Lung (tissue), 11 donors: ENCODE measurements at regions not wholly inside any gene's neighbourhood (a gene's known extent, or its start where the extent isn't known, plus 50 kb on each side); places are given as distances from the start of the nearest gene placed in this dataset.

Experiments
- ATAC-seq: fragments of 200-7000 bp; cut with Tn5 transposase; one replicate; pipeline ENCODE4 v1.9.1; 2020; ENCODE audit warnings: moderate number of reproducible peaks; ENCODE audit not compliant: insufficient read depth, low FRiP score
- DNase-seq, 3 donors: peaks; one replicate each; pipeline ENCODE4 v3.0.0-alpha.2; 2013 to 2017
- H3K27ac ChIP-seq, 2 donors: one replicate each; pipeline ENCODE4 v1.5.1; 2013; ENCODE audit warnings: mild to moderate bottlenecking in 2 of 2, moderate library complexity in 2 of 2, control low read depth in 1 of 2, inconsistent platforms in 1 of 2, low read depth in 1 of 2, low read length in 1 of 2
- H3K27me3 ChIP-seq, 3 donors: one replicate each; pipeline ENCODE4 v1.5.1; 2013; ENCODE audit warnings: low read length in 2 of 3; ENCODE audit not compliant: control insufficient read depth in 3 of 3, insufficient read depth in 3 of 3
- H3K36me3 ChIP-seq, 4 donors: one replicate each; pipeline ENCODE4 v1.5.1; 2013; ENCODE audit warnings: low read length in 4 of 4, mild to moderate bottlenecking in 1 of 4, moderate library complexity in 1 of 4; ENCODE audit not compliant: control insufficient read depth in 4 of 4, insufficient read depth in 4 of 4
- H3K4me1 ChIP-seq, 5 donors: one replicate each; pipeline ENCODE4 v1.5.1; 2013; ENCODE audit warnings: low read length in 5 of 5, mild to moderate bottlenecking in 2 of 5, moderate library complexity in 1 of 5; ENCODE audit not compliant: control insufficient read depth in 5 of 5, insufficient read depth in 5 of 5
- H3K4me3 ChIP-seq: one replicate; pipeline ENCODE4 v1.5.1; 2013; ENCODE audit warnings: mild to moderate bottlenecking, control low read depth, moderate library complexity
- H3K9ac ChIP-seq, 2 donors: one replicate each; pipeline ENCODE4 v1.5.1; 2013; ENCODE audit warnings: low read length in 2 of 2, control low read depth in 1 of 2; ENCODE audit not compliant: insufficient read depth in 1 of 2
- H3K9me3 ChIP-seq, 4 donors: one replicate each; pipeline ENCODE4 v1.5.1; 2013; ENCODE audit warnings: low read length in 3 of 4, mild to moderate bottlenecking in 1 of 4, moderate library complexity in 1 of 4; ENCODE audit not compliant: control insufficient read depth in 4 of 4, insufficient read depth in 3 of 4
- WGBS, 2 donors: extraction: QIAGEN DNeasy Blood & Tissue Kit; methylation state at CpG; one replicate each; pipeline ENCODE4 v1.1.7; 2013; 5-methylcytosine and 5-hydroxymethylcytosine counted together
- TF ChIP-seq, protein P1 (sequence below): IDR thresholded peaks from 2 replicates; pipeline ENCODE4 v1.5.1; 2012; ENCODE audit warnings: mild to moderate bottlenecking; ENCODE audit errors: control extremely low read depth, extremely low read depth
- donor health status: control.
- donor health status: control.
- donor health status: Bipolar disorder and iron deficiency.
- donor health status: healthy.
- donor health status: DM: yes; HTN: yes; CAD: no.

- ATAC-seq (no peak), DNase-seq (no peak)
- TF ChIP-seq, protein P1, sequence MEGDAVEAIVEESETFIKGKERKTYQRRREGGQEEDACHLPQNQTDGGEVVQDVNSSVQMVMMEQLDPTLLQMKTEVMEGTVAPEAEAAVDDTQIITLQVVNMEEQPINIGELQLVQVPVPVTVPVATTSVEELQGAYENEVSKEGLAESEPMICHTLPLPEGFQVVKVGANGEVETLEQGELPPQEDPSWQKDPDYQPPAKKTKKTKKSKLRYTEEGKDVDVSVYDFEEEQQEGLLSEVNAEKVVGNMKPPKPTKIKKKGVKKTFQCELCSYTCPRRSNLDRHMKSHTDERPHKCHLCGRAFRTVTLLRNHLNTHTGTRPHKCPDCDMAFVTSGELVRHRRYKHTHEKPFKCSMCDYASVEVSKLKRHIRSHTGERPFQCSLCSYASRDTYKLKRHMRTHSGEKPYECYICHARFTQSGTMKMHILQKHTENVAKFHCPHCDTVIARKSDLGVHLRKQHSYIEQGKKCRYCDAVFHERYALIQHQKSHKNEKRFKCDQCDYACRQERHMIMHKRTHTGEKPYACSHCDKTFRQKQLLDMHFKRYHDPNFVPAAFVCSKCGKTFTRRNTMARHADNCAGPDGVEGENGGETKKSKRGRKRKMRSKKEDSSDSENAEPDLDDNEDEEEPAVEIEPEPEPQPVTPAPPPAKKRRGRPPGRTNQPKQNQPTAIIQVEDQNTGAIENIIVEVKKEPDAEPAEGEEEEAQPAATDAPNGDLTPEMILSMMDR, result no peak
- no peak overlapping the region for H3K27ac ChIP-seq
- H3K4me1 ChIP-seq, result no peaks in the 10 kb centered on the region
- H3K9me3 ChIP-seq, result peaks cover 0 to 7% (median 2%) of the 10 kb centered on the region in 4 donors
- no peak overlapping the region for H3K4me3 ChIP-seq
- 75 to 78% methylated on average over 16 of the region's 16 CpGs for WGBS, 2 donors
- H3K27me3 ChIP-seq, result peaks cover 0 to 3% (median 0%) of the 10 kb centered on the region in 3 donors
- no peak overlapping the region for H3K9ac ChIP-seq
- no peaks in the 10 kb centered on the region for H3K36me3 ChIP-seq
Observed at GRCh38 chr9:126131066-126132010, 195.3 kb upstream of the MVB12B start.

GRCh38 chr9:126132746-126133145, 193.9 kb upstream of the MVB12B start:
- Histone ChIP-seq H3K27ac (no peak overlapping the region), H3K4me1 (no peaks in the 10 kb centered on the region), H3K36me3 (no peaks in the 10 kb centered on the region), H3K27me3 (peaks cover 0 to 3% (median 0%) of the 10 kb centered on the region in 3 donors), H3K9me3 (peaks cover 0 to 6% (median 4%) of the 10 kb centered on the region in 4 donors), H3K4me3 (no peak overlapping the region), H3K9ac (no peak overlapping the region)
- DNase-seq (no peak), ATAC-seq (no peak)
- TF ChIP-seq, protein P1, result no peak

- no peak for ATAC-seq
- Histone ChIP-seq H3K9ac (no peak overlapping the region), H3K9me3 (peaks cover 0 to 6% (median 0%) of the 10 kb centered on the region in 4 donors), H3K27ac (no peak overlapping the region), H3K36me3 (no peaks in the 10 kb centered on the region), H3K4me1 (peaks cover 0 to 3% (median 0%) of the 10 kb centered on the region in 5 donors), H3K4me3 (no peak overlapping the region), H3K27me3 (no peaks in the 10 kb centered on the region)
- TF ChIP-seq, protein P1, result no peak
- DNase-seq, result no peak
- 68 to 71% methylated on average over 1 of the region's 1 CpG for WGBS, 2 donors
Observed at GRCh38 chr9:126144196-126144595, 182.4 kb upstream of the MVB12B start.
